ENCODE measurements at regions not wholly inside any gene's neighbourhood (a gene's known extent, or its start where the extent isn't known, plus 50 kb on each side); places are given as distances from the start of the nearest gene placed in this dataset.
A peak's percentile ranks its signal among the peaks of the same experiment; 100 is the strongest.

GRCh38 chr17:34143430-34143829 is 111.7 kb upstream of the CCL2 start:
- Histone ChIP-seq H3K4me3 (ENCODE audit: low read depth in 1 of 3, low read length in 3 of 3) (no peak overlapping the region), H3K9me3 (ENCODE audit: control insufficient read depth in 4 of 4, low read length in 3 of 4) (no peaks in the 10 kb centered on the region), H3K4me1 (ENCODE audit: control insufficient read depth in 4 of 4, insufficient read depth in 4 of 4, low read length in 3 of 4) (no peaks in the 10 kb centered on the region), H3K9ac (ENCODE audit: low read depth in 1 of 2, low read length in 2 of 2) (no peak overlapping the region), H3K27me3 (ENCODE audit: control insufficient read depth in 4 of 4, insufficient read depth in 4 of 4, low read length in 3 of 4) (peaks cover 0 to 7% (median 0%) of the 10 kb centered on the region in 4 donors), H3K36me3 (ENCODE audit: control insufficient read depth in 4 of 4, insufficient read depth in 3 of 4, low read depth in 1 of 4, low read length in 3 of 4) (no peaks in the 10 kb centered on the region), H3K27ac (ENCODE audit: low read depth in 1 of 2, low read length in 2 of 2) (no peak overlapping the region)
- DNase-seq (ENCODE audit: low spot score) = no peak
- TF ChIP-seq TAF1 (conservative IDR thresholded peaks at IDR 0.05) = no peak
- no peak for TF ChIP-seq RAD21 (IDR thresholded peaks at IDR 0.05)
- TF ChIP-seq ATF3 (IDR thresholded peaks at IDR 0.05) = no peak
- TF ChIP-seq YY1 (IDR thresholded peaks at IDR 0.05) = no peak
- TF ChIP-seq HNF4A (conservative IDR thresholded peaks at IDR 0.05) = no peak
- 94% methylated on average over 1 of the region's 1 CpG for WGBS

- TF ChIP-seq HNF4G (IDR thresholded peaks at IDR 0.05) (no peak), FOXA2 (IDR thresholded peaks at IDR 0.05) (no peak), EGR1 (IDR thresholded peaks at IDR 0.05; ENCODE audit: low read depth in 2 of 2) (no peak), YY1 (IDR thresholded peaks at IDR 0.05) (no peak), TAF1 (conservative IDR thresholded peaks at IDR 0.05) (no peak), NR2F2 (IDR thresholded peaks at IDR 0.05) (no peak), REST (IDR thresholded peaks at IDR 0.05) (no peak), JUND (IDR thresholded peaks at IDR 0.05) (no peak), SP1 (IDR thresholded peaks at IDR 0.05) (no peak), MAX (IDR thresholded peaks at IDR 0.05) (no peak), GABPA (IDR thresholded peaks at IDR 0.05 in 1 of 2, conservative IDR thresholded peaks at IDR 0.05 in 1 of 2) (no peak), CTCF (IDR thresholded peaks at IDR 0.05; ENCODE audit: low read depth, low read length, missing input control) (peak; percentile 86), ZBTB33 (IDR thresholded peaks at IDR 0.05) (no peak), RXRA (IDR thresholded peaks at IDR 0.05) (no peak), RAD21 (IDR thresholded peaks at IDR 0.05) (peak; percentile 90 to 95)
These were observed 108.5 kb upstream of the CCL2 start for GRCh38 chr17:34146440-34147043.

More at GRCh38 chr17:34146440-34147043, 108.5 kb upstream of the CCL2 start:
- H3K9ac ChIP-seq (ENCODE audit: low read depth in 1 of 2, low read length in 2 of 2) = no peak overlapping the region
- peak; percentile 82 for DNase-seq (ENCODE audit: low spot score)
- H3K4me1 ChIP-seq (ENCODE audit: control insufficient read depth in 4 of 4, insufficient read depth in 4 of 4, low read length in 3 of 4) = no peaks in the 10 kb centered on the region
- no peak overlapping the region for H3K4me3 ChIP-seq (ENCODE audit: low read depth in 1 of 3, low read length in 3 of 3)
- H3K27ac ChIP-seq (ENCODE audit: low read depth in 1 of 2, low read length in 2 of 2) = no peak overlapping the region
- H3K9me3 ChIP-seq (ENCODE audit: control insufficient read depth in 4 of 4, low read length in 3 of 4) = no peaks in the 10 kb centered on the region
- H3K36me3 ChIP-seq (ENCODE audit: control insufficient read depth in 4 of 4, insufficient read depth in 3 of 4, low read depth in 1 of 4, low read length in 3 of 4) = no peaks in the 10 kb centered on the region
- peaks cover 0 to 2% (median 0%) of the 10 kb centered on the region in 4 donors for H3K27me3 ChIP-seq (ENCODE audit: control insufficient read depth in 4 of 4, insufficient read depth in 4 of 4, low read length in 3 of 4)
- WGBS = 22% methylated on average over 5 of the region's 5 CpGs

Measured in liver (tissue), 8 donors.